ENCODE measurements at regions not wholly inside any gene's neighbourhood (a gene's known extent, or its start where the extent isn't known, plus 50 kb on each side); places are given as distances from the start of the nearest gene placed in this dataset.

DNA sequence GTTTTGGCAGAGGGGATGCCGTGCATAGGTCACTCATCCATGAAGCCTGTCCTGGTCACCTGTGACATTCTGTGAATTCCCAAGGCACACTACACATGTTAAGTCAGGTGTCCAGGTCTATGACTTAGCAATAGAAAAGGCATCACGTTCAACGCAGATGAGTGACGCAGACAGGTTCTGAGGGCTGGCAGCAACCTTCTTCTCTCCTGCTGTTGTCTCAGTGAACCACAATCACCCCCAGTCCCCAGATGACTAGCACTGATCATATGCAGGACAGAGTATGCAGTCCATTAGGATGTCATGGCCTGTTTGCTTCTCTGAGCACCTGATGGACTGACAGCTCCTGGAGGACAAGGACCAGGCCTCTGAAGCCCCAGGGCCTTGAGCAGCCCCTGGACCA lies 157.8 kb upstream of the KAZN start:
- no peak for TF ChIP-seq POLR2AphosphoS5 (IDR thresholded peaks at IDR 0.05; ENCODE audit: low read depth)
- TF ChIP-seq, protein P1, sequence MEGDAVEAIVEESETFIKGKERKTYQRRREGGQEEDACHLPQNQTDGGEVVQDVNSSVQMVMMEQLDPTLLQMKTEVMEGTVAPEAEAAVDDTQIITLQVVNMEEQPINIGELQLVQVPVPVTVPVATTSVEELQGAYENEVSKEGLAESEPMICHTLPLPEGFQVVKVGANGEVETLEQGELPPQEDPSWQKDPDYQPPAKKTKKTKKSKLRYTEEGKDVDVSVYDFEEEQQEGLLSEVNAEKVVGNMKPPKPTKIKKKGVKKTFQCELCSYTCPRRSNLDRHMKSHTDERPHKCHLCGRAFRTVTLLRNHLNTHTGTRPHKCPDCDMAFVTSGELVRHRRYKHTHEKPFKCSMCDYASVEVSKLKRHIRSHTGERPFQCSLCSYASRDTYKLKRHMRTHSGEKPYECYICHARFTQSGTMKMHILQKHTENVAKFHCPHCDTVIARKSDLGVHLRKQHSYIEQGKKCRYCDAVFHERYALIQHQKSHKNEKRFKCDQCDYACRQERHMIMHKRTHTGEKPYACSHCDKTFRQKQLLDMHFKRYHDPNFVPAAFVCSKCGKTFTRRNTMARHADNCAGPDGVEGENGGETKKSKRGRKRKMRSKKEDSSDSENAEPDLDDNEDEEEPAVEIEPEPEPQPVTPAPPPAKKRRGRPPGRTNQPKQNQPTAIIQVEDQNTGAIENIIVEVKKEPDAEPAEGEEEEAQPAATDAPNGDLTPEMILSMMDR (IDR thresholded peaks at IDR 0.05; ENCODE audit: insufficient read depth, low read length) = no peak
